ENCODE measurements at regions not wholly inside any gene's neighbourhood (a gene's known extent, or its start where the extent isn't known, plus 50 kb on each side); places are given as distances from the start of the nearest gene placed in this dataset.

- TF ChIP-seq SP1 (IDR thresholded peaks at IDR 0.05) (no peak), FOXK2 (IDR thresholded peaks at IDR 0.05) (no peak), ELF4 (IDR thresholded peaks at IDR 0.05) (no peak), HDGF (IDR thresholded peaks at IDR 0.05; ENCODE audit: borderline replicate concordance) (no peak), NFRKB (IDR thresholded peaks at IDR 0.05) (no peak)
These were observed 101.6 kb downstream of the SLC41A2 start for GRCh38 chr12:104856531-104856930.

Measured in HEK293T (cell line).